GM12878 (cell line): ENCODE measurements at regions not wholly inside any gene's neighbourhood (a gene's known extent, or its start where the extent isn't known, plus 50 kb on each side); places are given as distances from the start of the nearest gene placed in this dataset.

Source experiments
- ATAC-seq: fragments of 200-7000 bp; cut with Tn5 transposase; 3 replicates; pipeline ENCODE4 v1.9.1; 2020; ENCODE audit warnings: mild to moderate bottlenecking, moderate library complexity
- BruUV-seq: library from RNA; stranded (reverse); fragments of 400-500 nt; replicated peaks from 2 replicates; lab custom pipeline; 2021; lab: Mats Ljungman, UMichigan
- CTCF ChIA-PET: fragments of 300-600 bp; sonication (Branson Sonifier 250); formaldehyde crosslinking; extraction: SDS; loops from one replicate; lab custom pipeline; 2021; ENCODE audit warnings: inconsistent platforms; lab: Yijun Ruan, JAX
- POLR2A ChIA-PET: fragments of 350-600 bp; formaldehyde crosslinking; extraction: SDS; loops from one replicate; lab custom pipeline; 2021; ENCODE audit warnings: inconsistent platforms; lab: Charles Lee
- RAD21 ChIA-PET: fragments of 300-600 bp; sonication (Branson Sonifier 250); formaldehyde crosslinking; loops from one replicate; lab custom pipeline; 2023; ENCODE audit warnings: antibody characterized with exemption; ENCODE audit not compliant: unreplicated experiment; lab: Charles Lee
- SMC1A ChIA-PET: fragments of 300-600 bp; sonication (Branson Sonifier 250); formaldehyde crosslinking; loops from one replicate; lab custom pipeline; 2023; ENCODE audit not compliant: unreplicated experiment, uncharacterized antibody; lab: Charles Lee
- DNase-seq: peaks from one replicate; pipeline ENCODE4 v3.0.0-alpha.2; 2011; ENCODE audit warnings: low read depth, low spot score
- FAIRE-seq: peaks from 3 replicates; lab custom pipeline; 2011; peaks lifted over from hg19 to GRCh38; lab: Jason Lieb, UNC
- H2AFZ ChIP-seq: 2 replicates; pipeline ENCODE4 v1.6.0; 2011; ENCODE audit warnings: low read depth, low read length, control low read depth; ENCODE audit not compliant: control insufficient read depth
- H3K27ac ChIP-seq: 2 replicates; pipeline ENCODE4 v1.5.1; 2011; ENCODE audit warnings: control low read depth; ENCODE audit not compliant: control insufficient read depth, insufficient read depth
- H3K27me3 ChIP-seq, 2 experiments: replicated peaks in 1 of 2; 2 replicates each; pipeline versions ENCODE4 v1.6.0 to v1.6.1; 2011; ENCODE audit warnings: low read length in 1 of 2; ENCODE audit not compliant: control insufficient read depth in 2 of 2, insufficient read depth in 2 of 2
- H3K36me3 ChIP-seq, 2 experiments: 2 replicates each; pipeline ENCODE4 v1.5.1; 2011; ENCODE audit warnings: low read length in 1 of 2; ENCODE audit not compliant: control insufficient read depth in 2 of 2, insufficient read depth in 2 of 2
- H3K4me1 ChIP-seq: 2 replicates; pipeline ENCODE4 v1.6.1; 2011; ENCODE audit warnings: mild to moderate bottlenecking, low read length, moderate library complexity, mixed read lengths; ENCODE audit not compliant: control insufficient read depth, insufficient read depth
- H3K4me2 ChIP-seq: 2 replicates; pipeline ENCODE4 v1.6.0; 2011; ENCODE audit warnings: control low read depth; ENCODE audit not compliant: control insufficient read depth, insufficient read depth
- H3K4me3 ChIP-seq: fragments of 200-600 bp; sonication (generic); 2 replicates; pipeline ENCODE4 v1.5.1; 2016
- H3K79me2 ChIP-seq: 2 replicates; pipeline ENCODE4 v1.6.0; 2011; ENCODE audit warnings: low read length; ENCODE audit not compliant: control insufficient read depth, insufficient read depth
- H3K9ac ChIP-seq: 2 replicates; pipeline ENCODE4 v1.8.0; 2011; ENCODE audit warnings: low read length, control low read depth, mixed read lengths; ENCODE audit not compliant: control insufficient read depth, insufficient read depth
- H3K9me3 ChIP-seq: replicated peaks from 3 replicates; pipeline ENCODE4 v1.5.1; 2011; ENCODE audit warnings: mild to moderate bottlenecking, low read length; ENCODE audit not compliant: control insufficient read depth, insufficient read depth
- H4K20me1 ChIP-seq: 2 replicates; pipeline ENCODE4 v1.6.0; 2011; ENCODE audit not compliant: control insufficient read depth, insufficient read depth
- BMI1 ChIP-seq: fragments of 450-650 bp; IDR thresholded peaks from 2 replicates; pipeline ENCODE4 v1.6.1; 2016; ENCODE audit warnings: mild to moderate bottlenecking, moderate library complexity, borderline replicate concordance
- CHD1 ChIP-seq: IDR thresholded peaks from 2 replicates; pipeline ENCODE4 v1.6.1; 2012; ENCODE audit warnings: low read depth, low read length, improper control_type of control experiment
- EGR1 ChIP-seq, 2 experiments: IDR thresholded peaks; 1 replicate in 1 of 2; 2 replicates in 1 of 2; pipeline ENCODE4 v1.6.1; 2011 to 2012; ENCODE audit warnings: low read depth in 2 of 2, low read length in 2 of 2, borderline replicate concordance in 1 of 2, mild to moderate bottlenecking in 1 of 2, moderate library complexity in 1 of 2
- KAT2A ChIP-seq: conservative IDR thresholded peaks from 2 replicates; pipeline ENCODE4 v1.6.1; 2011; ENCODE audit warnings: low read depth, low read length; ENCODE audit not compliant: control insufficient read depth
- LARP7 ChIP-seq: fragments of 450-650 bp; IDR thresholded peaks from 2 replicates; pipeline ENCODE4 v1.6.1; 2017; ENCODE audit warnings: mild to moderate bottlenecking
- MTA3 ChIP-seq: IDR thresholded peaks from 2 replicates; pipeline ENCODE4 v1.6.1; 2012; ENCODE audit warnings: low read length, inconsistent platforms, borderline replicate concordance
- PAX5 ChIP-seq: IDR thresholded peaks from 2 replicates; pipeline ENCODE4 v1.6.1; 2011; ENCODE audit warnings: low read depth, low read length, borderline replicate concordance
- RUNX3 ChIP-seq: IDR thresholded peaks from 2 replicates; pipeline ENCODE4 v1.6.1; 2012; ENCODE audit warnings: low read length, inconsistent platforms
- SIX5 ChIP-seq: IDR thresholded peaks from 2 replicates; pipeline ENCODE4 v1.6.1; 2011; ENCODE audit warnings: mild to moderate bottlenecking, low read depth, low read length, moderate library complexity; ENCODE audit not compliant: severe bottlenecking
- SP1 ChIP-seq: IDR thresholded peaks from one replicate; pipeline ENCODE4 v1.6.1; 2011; ENCODE audit warnings: low read depth, low read length
- STAT1 ChIP-seq: fragments of 450-650 bp; conservative IDR thresholded peaks from 2 replicates; pipeline ENCODE4 v1.6.1; 2014; ENCODE audit warnings: antibody characterized with exemption, mild to moderate bottlenecking
- WGBS: methylation state at CpG from one replicate; pipeline ENCODE4 v1.1.6; 2016; ENCODE audit warnings: low lambda C conversion rate; ENCODE audit not compliant: insufficient replicate concordance, insufficient coverage; ENCODE audit errors: missing lambda C conversion rate; 5-methylcytosine and 5-hydroxymethylcytosine counted together
- in situ Hi-C: fragments of 300-500 bp; cut with MboI; formaldehyde crosslinking; loops from 9 replicates; pipeline ENCODE4 v1.14.3; 2018; ENCODE audit warnings: mixed read lengths
- intact Hi-C: fragments of 100-400 bp; cut with micrococcal nuclease; formaldehyde crosslinking; loops from one replicate; pipeline ENCODE4 v1.14.2; 2022; ENCODE audit not compliant: unreplicated experiment
- TF ChIP-seq, protein P1 (sequence below): fragments of 450-650 bp; IDR thresholded peaks from 2 replicates; pipeline ENCODE4 v1.6.1; 2017; ENCODE audit warnings: mild to moderate bottlenecking, low read depth, inconsistent platforms; ENCODE audit not compliant: poor library complexity, severe bottlenecking
- TF ChIP-seq, protein P2 (sequence below), 3 experiments: IDR thresholded peaks in 2 of 3; conservative IDR thresholded peaks in 1 of 3; 2 replicates each; pipeline ENCODE4 v1.5.1; 2011; ENCODE audit warnings: low read depth in 3 of 3, low read length in 3 of 3, mild to moderate bottlenecking in 3 of 3, control low read depth in 2 of 3, moderate library complexity in 2 of 3, inconsistent platforms in 1 of 3, mixed read lengths in 1 of 3; ENCODE audit not compliant: control insufficient read depth in 2 of 3, insufficient read depth in 1 of 3; ENCODE audit errors: extremely low read depth in 1 of 3
- TF ChIP-seq, protein P3 (sequence below): IDR thresholded peaks from 2 replicates; pipeline ENCODE4 v1.6.1; 2012; ENCODE audit warnings: low read length, inconsistent platforms

DNA sequence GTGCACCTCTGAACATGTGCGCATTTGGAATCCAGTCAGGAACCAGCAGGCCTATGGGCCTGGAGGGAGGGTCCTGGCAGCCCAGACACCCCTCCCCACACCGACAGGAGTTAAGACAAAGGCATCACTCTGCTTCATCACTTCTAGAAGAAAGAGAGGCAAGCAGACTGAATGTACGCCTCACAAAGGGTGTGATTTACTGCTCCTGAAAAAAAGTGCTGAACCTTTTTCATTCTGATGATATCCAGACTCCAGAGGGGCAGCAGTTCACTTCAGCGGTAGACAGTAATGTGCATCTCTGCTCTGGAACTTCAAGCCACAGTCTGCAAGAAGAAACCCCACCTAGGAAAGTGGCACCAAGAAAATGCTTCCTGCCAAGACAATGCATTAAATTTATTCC is 88.2 kb upstream of the TMEM72 start (continued):
- TF ChIP-seq, protein P1, sequence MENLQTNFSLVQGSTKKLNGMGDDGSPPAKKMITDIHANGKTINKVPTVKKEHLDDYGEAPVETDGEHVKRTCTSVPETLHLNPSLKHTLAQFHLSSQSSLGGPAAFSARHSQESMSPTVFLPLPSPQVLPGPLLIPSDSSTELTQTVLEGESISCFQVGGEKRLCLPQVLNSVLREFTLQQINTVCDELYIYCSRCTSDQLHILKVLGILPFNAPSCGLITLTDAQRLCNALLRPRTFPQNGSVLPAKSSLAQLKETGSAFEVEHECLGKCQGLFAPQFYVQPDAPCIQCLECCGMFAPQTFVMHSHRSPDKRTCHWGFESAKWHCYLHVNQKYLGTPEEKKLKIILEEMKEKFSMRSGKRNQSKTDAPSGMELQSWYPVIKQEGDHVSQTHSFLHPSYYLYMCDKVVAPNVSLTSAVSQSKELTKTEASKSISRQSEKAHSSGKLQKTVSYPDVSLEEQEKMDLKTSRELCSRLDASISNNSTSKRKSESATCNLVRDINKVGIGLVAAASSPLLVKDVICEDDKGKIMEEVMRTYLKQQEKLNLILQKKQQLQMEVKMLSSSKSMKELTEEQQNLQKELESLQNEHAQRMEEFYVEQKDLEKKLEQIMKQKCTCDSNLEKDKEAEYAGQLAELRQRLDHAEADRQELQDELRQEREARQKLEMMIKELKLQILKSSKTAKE, result no peak
- no peak for TF ChIP-seq EGR1 (IDR thresholded peaks at IDR 0.05; ENCODE audit: borderline replicate concordance in 1 of 2, low read depth in 2 of 2, low read length in 2 of 2)
- no peak for TF ChIP-seq SP1
- no peak for TF ChIP-seq LARP7

DNA sequence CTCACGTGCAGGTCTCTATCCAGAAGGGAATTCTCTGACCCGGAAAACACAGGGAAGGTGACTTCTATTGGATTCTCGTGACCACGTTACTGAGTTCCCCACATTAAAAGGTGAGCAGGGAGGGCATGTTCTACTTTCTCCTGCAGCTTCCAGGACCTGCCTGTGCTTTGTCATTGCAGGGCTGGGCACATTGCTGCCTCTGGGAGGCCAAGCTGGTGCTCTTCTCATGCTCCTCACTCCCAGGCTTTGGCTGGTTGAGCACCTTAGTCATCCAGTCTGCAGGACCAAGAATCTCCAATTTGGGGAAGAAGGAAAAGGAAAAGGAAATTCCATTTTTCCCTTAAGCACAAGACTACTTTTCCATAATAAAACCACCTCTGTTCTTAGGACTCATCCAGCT is 86.5 kb upstream of the TMEM72 start:
- intact Hi-C loops, result no loop called here

More for the DNA sequence above, 86.5 kb upstream of the TMEM72 start:
- Histone ChIP-seq H3K4me1 (no peaks in the 10 kb centered on the region), H2AFZ (no peak overlapping the region), H3K9ac (no peak overlapping the region), H3K4me3 (no peak overlapping the region), H3K4me2 (no peak overlapping the region), H3K79me2 (no peaks in the 10 kb centered on the region), H3K9me3 (no peaks in the 10 kb centered on the region), H3K36me3 (no peaks in the 10 kb centered on the region), H3K27me3 (no peaks in the 10 kb centered on the region; a peak in 1 of 4 replicates), H4K20me1 (no peaks in the 10 kb centered on the region), H3K27ac (no peak overlapping the region)
- in situ Hi-C loops, result no loop called here
- no peak for TF ChIP-seq RUNX3
- no peak for TF ChIP-seq CHD1
- TF ChIP-seq SIX5, result no peak
- TF ChIP-seq STAT1, result no peak
- TF ChIP-seq, protein P2, sequence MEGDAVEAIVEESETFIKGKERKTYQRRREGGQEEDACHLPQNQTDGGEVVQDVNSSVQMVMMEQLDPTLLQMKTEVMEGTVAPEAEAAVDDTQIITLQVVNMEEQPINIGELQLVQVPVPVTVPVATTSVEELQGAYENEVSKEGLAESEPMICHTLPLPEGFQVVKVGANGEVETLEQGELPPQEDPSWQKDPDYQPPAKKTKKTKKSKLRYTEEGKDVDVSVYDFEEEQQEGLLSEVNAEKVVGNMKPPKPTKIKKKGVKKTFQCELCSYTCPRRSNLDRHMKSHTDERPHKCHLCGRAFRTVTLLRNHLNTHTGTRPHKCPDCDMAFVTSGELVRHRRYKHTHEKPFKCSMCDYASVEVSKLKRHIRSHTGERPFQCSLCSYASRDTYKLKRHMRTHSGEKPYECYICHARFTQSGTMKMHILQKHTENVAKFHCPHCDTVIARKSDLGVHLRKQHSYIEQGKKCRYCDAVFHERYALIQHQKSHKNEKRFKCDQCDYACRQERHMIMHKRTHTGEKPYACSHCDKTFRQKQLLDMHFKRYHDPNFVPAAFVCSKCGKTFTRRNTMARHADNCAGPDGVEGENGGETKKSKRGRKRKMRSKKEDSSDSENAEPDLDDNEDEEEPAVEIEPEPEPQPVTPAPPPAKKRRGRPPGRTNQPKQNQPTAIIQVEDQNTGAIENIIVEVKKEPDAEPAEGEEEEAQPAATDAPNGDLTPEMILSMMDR (IDR thresholded peaks at IDR 0.05 in 2 of 3, conservative IDR thresholded peaks at IDR 0.05 in 1 of 3; ENCODE audit: control insufficient read depth in 2 of 3, extremely low read depth in 1 of 3, insufficient read depth in 1 of 3, low read depth in 3 of 3, low read length in 3 of 3), result no peak
- TF ChIP-seq, protein P3, sequence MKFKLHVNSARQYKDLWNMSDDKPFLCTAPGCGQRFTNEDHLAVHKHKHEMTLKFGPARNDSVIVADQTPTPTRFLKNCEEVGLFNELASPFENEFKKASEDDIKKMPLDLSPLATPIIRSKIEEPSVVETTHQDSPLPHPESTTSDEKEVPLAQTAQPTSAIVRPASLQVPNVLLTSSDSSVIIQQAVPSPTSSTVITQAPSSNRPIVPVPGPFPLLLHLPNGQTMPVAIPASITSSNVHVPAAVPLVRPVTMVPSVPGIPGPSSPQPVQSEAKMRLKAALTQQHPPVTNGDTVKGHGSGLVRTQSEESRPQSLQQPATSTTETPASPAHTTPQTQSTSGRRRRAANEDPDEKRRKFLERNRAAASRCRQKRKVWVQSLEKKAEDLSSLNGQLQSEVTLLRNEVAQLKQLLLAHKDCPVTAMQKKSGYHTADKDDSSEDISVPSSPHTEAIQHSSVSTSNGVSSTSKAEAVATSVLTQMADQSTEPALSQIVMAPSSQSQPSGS, result no peak
- TF ChIP-seq KAT2A, result no peak
- no peak for TF ChIP-seq MTA3
- no peak for TF ChIP-seq SP1
- no peak for TF ChIP-seq EGR1 (IDR thresholded peaks at IDR 0.05; ENCODE audit: borderline replicate concordance in 1 of 2, low read depth in 2 of 2, low read length in 2 of 2)
- TF ChIP-seq BMI1, result no peak
- no peak for TF ChIP-seq PAX5
- DNase-seq, result no peak
- POLR2A ChIA-PET, result no interaction called here
- SMC1A ChIA-PET, result no interaction called here
- CTCF ChIA-PET, result no interaction called here
- 0% methylated on average over 4 of the region's 4 CpGs for WGBS
- BruUV-seq, result no TSS peak
- ATAC-seq, result no peak
- RAD21 ChIA-PET, result no interaction called here
- no peak for FAIRE-seq
